ENCODE measurements at regions not wholly inside any gene's neighbourhood (a gene's known extent, or its start where the extent isn't known, plus 50 kb on each side); places are given as distances from the start of the nearest gene placed in this dataset.

- Histone ChIP-seq H3K4me3 (no peak overlapping the region), H2AFZ (no peak overlapping the region), H3K9me3 (ENCODE audit: low read depth) (no peaks in the 10 kb centered on the region), H3K27me3 (replicated peaks; ENCODE audit: insufficient read depth) (no peaks in the 10 kb centered on the region), H3K9me2 (ENCODE audit: insufficient read depth) (no peaks in the 10 kb centered on the region), H3K4me1 (ENCODE audit: insufficient read depth) (no peaks in the 10 kb centered on the region), H4K20me1 (ENCODE audit: insufficient read depth) (no peaks in the 10 kb centered on the region), H3K9ac (no peak overlapping the region), H3K79me2 (ENCODE audit: insufficient read depth) (no peaks in the 10 kb centered on the region), H3K4me2 (ENCODE audit: unreplicated experiment) (no peak overlapping the region), H3K27ac (no peak overlapping the region), H3K36me3 (ENCODE audit: low read depth) (no peaks in the 10 kb centered on the region), H3F3A (ENCODE audit: insufficient read depth) (no peaks in the 10 kb centered on the region)
- TF ChIP-seq EZH2 (IDR thresholded peaks at IDR 0.05; ENCODE audit: insufficient read depth, poor library complexity, severe bottlenecking) = no peak
- no peak for TF ChIP-seq EZH2phosphoT487 (IDR thresholded peaks at IDR 0.05; ENCODE audit: insufficient read depth, low read depth)
- no peak for DNase-seq
- WGBS, 2 experiments (ENCODE audit: low coverage in 1 of 2, low lambda C conversion rate in 2 of 2, missing lambda C conversion rate in 2 of 2) = 73 to 78% methylated on average over 4 of the region's 4 CpGs
- in situ Hi-C loops (cut with MboI) = no loop called here
Measured at GRCh38 chr2:122545821-122546220, 790.4 kb downstream of the TSN start.

DNA sequence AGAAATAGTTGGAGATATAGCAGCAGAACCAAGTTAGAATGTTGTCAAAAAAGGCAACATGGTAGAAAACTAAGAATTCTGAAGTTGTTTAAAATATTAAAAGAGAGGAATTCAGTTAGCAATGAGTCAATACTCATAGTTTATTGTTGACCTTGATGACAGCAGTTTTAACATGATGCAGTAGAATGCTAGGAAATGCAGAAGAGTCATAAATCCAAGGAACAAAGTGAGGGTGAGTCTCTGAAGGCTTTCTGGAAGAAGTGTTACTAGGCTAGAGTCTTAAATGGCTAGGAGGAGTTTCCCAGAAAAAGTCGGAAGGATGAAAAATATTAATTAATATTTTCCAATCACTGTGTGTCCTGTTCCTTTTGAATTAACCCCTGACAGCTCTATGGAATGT is 807.3 kb downstream of the TSN start:
- H3K36me3 ChIP-seq (ENCODE audit: low read depth) = no peaks in the 10 kb centered on the region
- no peaks in the 10 kb centered on the region for H3K4me1 ChIP-seq (ENCODE audit: insufficient read depth)
- no peaks in the 10 kb centered on the region for H4K20me1 ChIP-seq (ENCODE audit: insufficient read depth)
- no peaks in the 10 kb centered on the region for H3K9me2 ChIP-seq (ENCODE audit: insufficient read depth)
- TF ChIP-seq EZH2 (IDR thresholded peaks at IDR 0.05; ENCODE audit: insufficient read depth, poor library complexity, severe bottlenecking) (no peak), EZH2phosphoT487 (IDR thresholded peaks at IDR 0.05; ENCODE audit: insufficient read depth, low read depth) (no peak)
- no peak for DNase-seq
- no peak overlapping the region for H3K4me2 ChIP-seq (ENCODE audit: unreplicated experiment)
- no peaks in the 10 kb centered on the region for H3K9me3 ChIP-seq (ENCODE audit: low read depth)
- H3K27me3 ChIP-seq (replicated peaks; ENCODE audit: insufficient read depth) = no peaks in the 10 kb centered on the region
- WGBS, 2 experiments (ENCODE audit: low coverage in 1 of 2, low lambda C conversion rate in 2 of 2, missing lambda C conversion rate in 2 of 2) = 0% methylated on average over 1 of the region's 1 CpG
- H3K27ac ChIP-seq = no peak overlapping the region
- no peak overlapping the region for H3K9ac ChIP-seq
- H2AFZ ChIP-seq = no peak overlapping the region
- H3K4me3 ChIP-seq = no peak overlapping the region
- no peaks in the 10 kb centered on the region for H3F3A ChIP-seq (ENCODE audit: insufficient read depth)
- H3K79me2 ChIP-seq (ENCODE audit: insufficient read depth) = no peaks in the 10 kb centered on the region
- in situ Hi-C loops (cut with MboI) = no loop called here

- Histone ChIP-seq H3K79me2 (ENCODE audit: insufficient read depth) (no peaks in the 10 kb centered on the region), H3K27me3 (replicated peaks; ENCODE audit: insufficient read depth) (no peaks in the 10 kb centered on the region), H3K9me2 (ENCODE audit: insufficient read depth) (no peaks in the 10 kb centered on the region), H3K9ac (no peak overlapping the region), H3K27ac (no peak overlapping the region), H3K4me1 (ENCODE audit: insufficient read depth) (no peaks in the 10 kb centered on the region), H3K36me3 (ENCODE audit: low read depth) (no peaks in the 10 kb centered on the region), H3K4me2 (ENCODE audit: unreplicated experiment) (no peak overlapping the region), H3K4me3 (no peak overlapping the region), H2AFZ (no peak overlapping the region), H3K9me3 (ENCODE audit: low read depth) (no peaks in the 10 kb centered on the region), H3F3A (ENCODE audit: insufficient read depth) (no peaks in the 10 kb centered on the region), H4K20me1 (ENCODE audit: insufficient read depth) (no peaks in the 10 kb centered on the region)
- 0 to 1% methylated on average over 2 of the region's 2 CpGs for WGBS, 2 experiments (ENCODE audit: low coverage in 1 of 2, low lambda C conversion rate in 2 of 2, missing lambda C conversion rate in 2 of 2)
- in situ Hi-C loops (cut with MboI) = no loop called here
- DNase-seq = no peak
- TF ChIP-seq EZH2 (IDR thresholded peaks at IDR 0.05; ENCODE audit: insufficient read depth, poor library complexity, severe bottlenecking) (no peak), EZH2phosphoT487 (IDR thresholded peaks at IDR 0.05; ENCODE audit: insufficient read depth, low read depth) (no peak)
Measured at GRCh38 chr2:122563781-122564180, 808.3 kb downstream of the TSN start.

GRCh38 chr2:122564843-122565242 is 809.4 kb downstream of the TSN start:
- no peaks in the 10 kb centered on the region for H4K20me1 ChIP-seq (ENCODE audit: insufficient read depth)
- no peaks in the 10 kb centered on the region for H3K9me3 ChIP-seq (ENCODE audit: low read depth)
- H3F3A ChIP-seq (ENCODE audit: insufficient read depth) = no peaks in the 10 kb centered on the region
- H3K9ac ChIP-seq = no peak overlapping the region
- H3K4me3 ChIP-seq = no peak overlapping the region
- 61 to 67% methylated on average over 4 of the region's 4 CpGs for WGBS, 2 experiments (ENCODE audit: low coverage in 1 of 2, low lambda C conversion rate in 2 of 2, missing lambda C conversion rate in 2 of 2)
- H2AFZ ChIP-seq = no peak overlapping the region
- no peaks in the 10 kb centered on the region for H3K4me1 ChIP-seq (ENCODE audit: insufficient read depth)
- no peak for DNase-seq
- no peaks in the 10 kb centered on the region for H3K36me3 ChIP-seq (ENCODE audit: low read depth)
- in situ Hi-C loops (cut with MboI) = no loop called here
- TF ChIP-seq EZH2 (IDR thresholded peaks at IDR 0.05; ENCODE audit: insufficient read depth, poor library complexity, severe bottlenecking) (no peak), EZH2phosphoT487 (IDR thresholded peaks at IDR 0.05; ENCODE audit: insufficient read depth, low read depth) (no peak)
- no peaks in the 10 kb centered on the region for H3K79me2 ChIP-seq (ENCODE audit: insufficient read depth)
- no peak overlapping the region for H3K4me2 ChIP-seq (ENCODE audit: unreplicated experiment)
- no peaks in the 10 kb centered on the region for H3K27me3 ChIP-seq (replicated peaks; ENCODE audit: insufficient read depth)
- H3K9me2 ChIP-seq (ENCODE audit: insufficient read depth) = no peaks in the 10 kb centered on the region
- H3K27ac ChIP-seq = no peak overlapping the region

DNA sequence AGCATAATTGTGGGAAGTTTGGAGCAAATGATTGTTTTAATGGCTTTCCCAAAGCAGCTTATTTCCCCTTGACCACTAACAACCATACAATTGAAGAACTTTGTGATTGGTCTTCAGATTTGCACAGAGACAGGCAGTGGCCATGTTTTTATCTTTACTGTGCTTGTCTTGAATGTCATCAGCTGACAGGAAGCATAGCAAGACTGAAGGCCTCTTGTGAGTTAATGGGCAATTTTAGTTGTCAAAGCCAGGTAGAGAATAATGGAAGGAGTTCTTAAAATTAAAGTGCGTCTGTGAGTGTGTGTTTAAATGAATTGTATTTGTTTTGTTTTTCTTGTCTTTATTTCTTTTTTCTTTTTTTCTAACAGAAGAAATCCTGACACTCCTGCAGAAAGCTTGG is 809.9 kb downstream of the TSN start:
- DNase-seq = no peak
- Histone ChIP-seq H3K9me3 (ENCODE audit: low read depth) (no peaks in the 10 kb centered on the region), H3F3A (ENCODE audit: insufficient read depth) (no peaks in the 10 kb centered on the region), H3K9me2 (ENCODE audit: insufficient read depth) (no peaks in the 10 kb centered on the region), H2AFZ (no peak overlapping the region), H4K20me1 (ENCODE audit: insufficient read depth) (no peaks in the 10 kb centered on the region), H3K4me3 (no peak overlapping the region), H3K36me3 (ENCODE audit: low read depth) (no peaks in the 10 kb centered on the region), H3K4me1 (ENCODE audit: insufficient read depth) (no peaks in the 10 kb centered on the region), H3K27ac (no peak overlapping the region), H3K9ac (no peak overlapping the region), H3K79me2 (ENCODE audit: insufficient read depth) (no peaks in the 10 kb centered on the region), H3K27me3 (replicated peaks; ENCODE audit: insufficient read depth) (no peaks in the 10 kb centered on the region), H3K4me2 (ENCODE audit: unreplicated experiment) (no peak overlapping the region)
- WGBS, 2 experiments (ENCODE audit: low coverage in 1 of 2, low lambda C conversion rate in 2 of 2, missing lambda C conversion rate in 2 of 2) = 0% methylated on average over 1 of the region's 1 CpG
- in situ Hi-C loops (cut with MboI) = no loop called here
- no peak for TF ChIP-seq EZH2 (IDR thresholded peaks at IDR 0.05; ENCODE audit: insufficient read depth, poor library complexity, severe bottlenecking)
